ENCODE measurements at regions not wholly inside any gene's neighbourhood (a gene's known extent, or its start where the extent isn't known, plus 50 kb on each side); places are given as distances from the start of the nearest gene placed in this dataset.

DNA sequence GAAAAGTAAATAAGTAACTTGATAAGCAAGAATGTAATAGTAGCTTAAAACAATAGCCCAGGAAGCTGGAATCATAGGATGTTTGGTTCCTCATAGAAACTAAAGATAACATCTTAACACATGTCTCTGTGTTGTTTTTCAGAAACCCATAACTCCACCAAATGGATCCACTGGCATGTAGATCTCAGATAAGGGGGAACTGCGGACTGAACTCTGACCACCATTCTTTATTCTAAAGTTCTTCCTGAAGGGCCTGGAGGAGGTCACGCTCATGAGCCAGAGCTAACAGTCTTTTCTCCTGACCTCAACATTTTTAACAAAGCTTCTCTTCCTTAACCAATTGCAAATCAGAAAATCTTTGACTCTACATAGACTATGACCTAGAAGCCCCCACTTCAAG, 101.9 kb downstream of the SOX14 start:
- Histone ChIP-seq H3K27me3 (ENCODE audit: control insufficient read depth, insufficient read depth, low read length) (no peaks in the 10 kb centered on the region), H2AFZ (ENCODE audit: low read length) (no peak overlapping the region), H3K4me2 (ENCODE audit: extremely low read depth, insufficient read depth, low read length) (no peak overlapping the region), H3K27ac (ENCODE audit: insufficient read depth, low read length) (no peak overlapping the region), H3K9ac (ENCODE audit: insufficient read depth, low read length) (no peak overlapping the region), H3K36me3 (ENCODE audit: control insufficient read depth, insufficient read depth, low read length) (no peaks in the 10 kb centered on the region), H4K20me1 (ENCODE audit: control insufficient read depth, extremely low read depth, insufficient read depth, low read length) (no peaks in the 10 kb centered on the region), H3K4me3 (replicated peaks in 1 of 4; ENCODE audit: control extremely low read depth in 1 of 4, insufficient read depth in 1 of 4, low read depth in 3 of 4, low read length in 4 of 4) (no peak overlapping the region), H3K4me1 (ENCODE audit: control insufficient read depth, extremely low read depth, insufficient read depth, low read length) (no peaks in the 10 kb centered on the region), H3K9me3 (ENCODE audit: control insufficient read depth, insufficient read depth, low read depth, low read length) (no peaks in the 10 kb centered on the region), H3K79me2 (ENCODE audit: control insufficient read depth, insufficient read depth, low read length) (no peaks in the 10 kb centered on the region)
- TF ChIP-seq CTCF (conservative IDR thresholded peaks at IDR 0.05 in 1 of 2, IDR thresholded peaks at IDR 0.05 in 1 of 2; ENCODE audit: low read depth in 1 of 2, low read length in 2 of 2) (no peak), EZH2 (IDR thresholded peaks at IDR 0.05; ENCODE audit: low read length, missing control alignments) (no peak)
- no peak for DNase-seq (ENCODE audit: low read depth in 2 of 2)

- no peak for TF ChIP-seq EZH2 (IDR thresholded peaks at IDR 0.05; ENCODE audit: low read length, missing control alignments)
- TF ChIP-seq CTCF (conservative IDR thresholded peaks at IDR 0.05 in 1 of 2, IDR thresholded peaks at IDR 0.05 in 1 of 2; ENCODE audit: low read depth in 1 of 2, low read length in 2 of 2) = no peak
- Histone ChIP-seq H3K79me2 (ENCODE audit: control insufficient read depth, insufficient read depth, low read length) (no peaks in the 10 kb centered on the region), H3K36me3 (ENCODE audit: control insufficient read depth, insufficient read depth, low read length) (no peaks in the 10 kb centered on the region), H3K9me3 (ENCODE audit: control insufficient read depth, insufficient read depth, low read depth, low read length) (no peaks in the 10 kb centered on the region), H3K4me1 (ENCODE audit: control insufficient read depth, extremely low read depth, insufficient read depth, low read length) (no peaks in the 10 kb centered on the region), H3K27ac (ENCODE audit: insufficient read depth, low read length) (no peak overlapping the region), H3K4me2 (ENCODE audit: extremely low read depth, insufficient read depth, low read length) (no peak overlapping the region), H2AFZ (ENCODE audit: low read length) (no peak overlapping the region), H3K27me3 (ENCODE audit: control insufficient read depth, insufficient read depth, low read length) (no peaks in the 10 kb centered on the region), H3K9ac (ENCODE audit: insufficient read depth, low read length) (no peak overlapping the region), H3K4me3 (replicated peaks in 1 of 4; ENCODE audit: control extremely low read depth in 1 of 4, insufficient read depth in 1 of 4, low read depth in 3 of 4, low read length in 4 of 4) (no peak overlapping the region), H4K20me1 (ENCODE audit: control insufficient read depth, extremely low read depth, insufficient read depth, low read length) (no peaks in the 10 kb centered on the region)
- DNase-seq (ENCODE audit: low read depth in 2 of 2) = no peak
These were observed 102.8 kb downstream of the SOX14 start for GRCh38 chr3:137866933-137867332.

DNA sequence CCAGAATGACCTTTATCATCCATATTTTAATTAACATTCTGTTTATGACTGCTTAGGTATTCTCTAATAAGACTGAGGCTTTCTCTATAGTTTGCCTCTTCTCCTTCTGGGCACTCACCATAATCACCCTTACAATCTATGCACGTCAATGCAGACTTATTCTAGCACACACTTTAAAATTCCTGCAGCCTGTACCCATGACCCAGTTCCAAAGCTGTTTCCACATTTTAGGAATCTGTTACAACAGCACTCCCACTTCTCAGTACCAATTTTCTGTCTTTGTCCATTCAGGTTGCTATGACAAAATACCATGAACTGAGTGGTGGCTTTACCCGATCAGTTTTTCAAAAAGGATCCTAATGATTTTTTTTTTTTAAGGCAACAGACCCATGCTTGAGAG, 103.5 kb downstream of the SOX14 start:
- Histone ChIP-seq H4K20me1 (ENCODE audit: control insufficient read depth, extremely low read depth, insufficient read depth, low read length) (no peaks in the 10 kb centered on the region), H3K4me3 (replicated peaks in 1 of 4; ENCODE audit: control extremely low read depth in 1 of 4, insufficient read depth in 1 of 4, low read depth in 3 of 4, low read length in 4 of 4) (no peak overlapping the region), H3K9ac (ENCODE audit: insufficient read depth, low read length) (no peak overlapping the region), H3K4me1 (ENCODE audit: control insufficient read depth, extremely low read depth, insufficient read depth, low read length) (no peaks in the 10 kb centered on the region), H3K27me3 (ENCODE audit: control insufficient read depth, insufficient read depth, low read length) (no peaks in the 10 kb centered on the region), H2AFZ (ENCODE audit: low read length) (no peak overlapping the region), H3K9me3 (ENCODE audit: control insufficient read depth, insufficient read depth, low read depth, low read length) (no peaks in the 10 kb centered on the region), H3K36me3 (ENCODE audit: control insufficient read depth, insufficient read depth, low read length) (no peaks in the 10 kb centered on the region), H3K27ac (ENCODE audit: insufficient read depth, low read length) (no peak overlapping the region), H3K4me2 (ENCODE audit: extremely low read depth, insufficient read depth, low read length) (no peak overlapping the region), H3K79me2 (ENCODE audit: control insufficient read depth, insufficient read depth, low read length) (no peaks in the 10 kb centered on the region)
- no peak for DNase-seq (ENCODE audit: low read depth in 2 of 2)
- TF ChIP-seq EZH2 (IDR thresholded peaks at IDR 0.05; ENCODE audit: low read length, missing control alignments) (no peak), CTCF (conservative IDR thresholded peaks at IDR 0.05 in 1 of 2, IDR thresholded peaks at IDR 0.05 in 1 of 2; ENCODE audit: low read depth in 1 of 2, low read length in 2 of 2) (no peak)

Data from fibroblast of lung (primary cell).